ENCODE measurements at regions not wholly inside any gene's neighbourhood (a gene's known extent, or its start where the extent isn't known, plus 50 kb on each side); places are given as distances from the start of the nearest gene placed in this dataset.

- Histone ChIP-seq H3K27ac (no peak overlapping the region), H3K9me3 (replicated peaks in 1 of 3) (no peaks in the 10 kb centered on the region), H3K4me3 (no peak overlapping the region), H3K27me3 (peaks cover 2% of the 10 kb centered on the region), H3K4me1 (replicated peaks in 1 of 2) (no peaks in the 10 kb centered on the region), H3K36me3 (replicated peaks in 1 of 2) (no peaks in the 10 kb centered on the region)
- 82 to 93% (median 85%) methylated on average over 10 to 11 of the region's 11 CpGs for WGBS, 4 donors
- intact Hi-C loops (cut with DNase I) = no loop called here
- DNase-seq = no peak
- TF ChIP-seq POLR2A (IDR thresholded peaks at IDR 0.05) (no peak), CTCF (IDR thresholded peaks at IDR 0.05) (no peak)
Measured at GRCh38 chr7:401495-401894, 111.5 kb downstream of the FOXL3 start.

- Histone ChIP-seq H3K36me3 (replicated peaks in 1 of 2) (no peaks in the 10 kb centered on the region), H3K27ac (no peak overlapping the region), H3K4me3 (no peak overlapping the region), H3K9me3 (replicated peaks in 1 of 3) (no peaks in the 10 kb centered on the region), H3K4me1 (replicated peaks in 1 of 2) (no peaks in the 10 kb centered on the region), H3K27me3 (peaks cover 2% of the 10 kb centered on the region)
- intact Hi-C loops (cut with DNase I) = no loop called here
- no peak for DNase-seq
- TF ChIP-seq POLR2A (IDR thresholded peaks at IDR 0.05) = no peak
- TF ChIP-seq CTCF (IDR thresholded peaks at IDR 0.05) = no peak
- 82 to 86% (median 85%) methylated on average over 18 of the region's 18 CpGs for WGBS, 4 donors
Measured at GRCh38 chr7:404812-405488, 114.7 kb downstream of the PDGFA start.

- WGBS, 4 donors = 49 to 64% (median 51%) methylated on average over 11 to 20 of the region's 20 CpGs
- Histone ChIP-seq H3K27me3 (peaks cover 2% of the 10 kb centered on the region), H3K9me3 (replicated peaks in 1 of 3) (no peaks in the 10 kb centered on the region), H3K36me3 (replicated peaks in 1 of 2) (no peaks in the 10 kb centered on the region), H3K4me1 (replicated peaks in 1 of 2) (no peaks in the 10 kb centered on the region), H3K4me3 (no peak overlapping the region), H3K27ac (no peak overlapping the region)
- no peak for DNase-seq
- no peak for TF ChIP-seq CTCF (IDR thresholded peaks at IDR 0.05)
- no peak for TF ChIP-seq POLR2A (IDR thresholded peaks at IDR 0.05)
- intact Hi-C loops (cut with DNase I) = no loop called here
Measured at GRCh38 chr7:405489-406211, 114.0 kb downstream of the PDGFA start.

GRCh38 chr7:407721-408539 is 111.7 kb downstream of the PDGFA start:
- H3K9me3 ChIP-seq (replicated peaks in 1 of 3) = no peaks in the 10 kb centered on the region
- H3K4me1 ChIP-seq (replicated peaks in 1 of 2) = no peaks in the 10 kb centered on the region
- peaks cover 2% of the 10 kb centered on the region for H3K27me3 ChIP-seq
- no peak for DNase-seq
- H3K27ac ChIP-seq = no peak overlapping the region
- intact Hi-C loops (cut with DNase I) = no loop called here
- no peaks in the 10 kb centered on the region for H3K36me3 ChIP-seq (replicated peaks in 1 of 2)
- no peak overlapping the region for H3K4me3 ChIP-seq
- TF ChIP-seq CTCF (IDR thresholded peaks at IDR 0.05) = no peak
- no peak for TF ChIP-seq POLR2A (IDR thresholded peaks at IDR 0.05)
- 66 to 84% (median 78%) methylated on average over 5 to 6 of the region's 6 CpGs for WGBS, 4 donors

All from adrenal gland (tissue), 9 donors.